Endothelial cell of umbilical vein (primary cell): ENCODE measurements at regions not wholly inside any gene's neighbourhood (a gene's known extent, or its start where the extent isn't known, plus 50 kb on each side); places are given as distances from the start of the nearest gene placed in this dataset.

Source experiments
- EZH2 ChIP-seq: IDR thresholded peaks from 2 replicates; pipeline ENCODE4 v1.6.1; 2012; ENCODE audit warnings: borderline replicate concordance, low read depth, mild to moderate bottlenecking, moderate library complexity, low read length, inconsistent platforms; ENCODE audit not compliant: severe bottlenecking
- FOS ChIP-seq: IDR thresholded peaks from 2 replicates; pipeline ENCODE4 v1.6.1; 2011; ENCODE audit warnings: mild to moderate bottlenecking, low read length, moderate library complexity, borderline replicate concordance; ENCODE audit not compliant: insufficient read depth
- JUN ChIP-seq: IDR thresholded peaks from 2 replicates; pipeline ENCODE4 v1.6.1; 2011; ENCODE audit warnings: borderline replicate concordance, low read depth; ENCODE audit not compliant: insufficient read length, insufficient read depth
- MYC ChIP-seq: IDR thresholded peaks from one replicate; pipeline ENCODE4 v1.6.1; 2011; ENCODE audit warnings: mild to moderate bottlenecking, low read depth, low read length
- POLR2A ChIP-seq: IDR thresholded peaks from 2 replicates; pipeline ENCODE4 v1.6.1; 2012; ENCODE audit warnings: low read depth, mild to moderate bottlenecking, control low read depth, low read length
- POLR2AphosphoS5 ChIP-seq: IDR thresholded peaks from 2 replicates; pipeline ENCODE4 v1.6.1; 2012; ENCODE audit warnings: low read depth, mild to moderate bottlenecking, control low read depth, low read length, moderate library complexity; ENCODE audit not compliant: insufficient read depth
- TF ChIP-seq, protein P1 (sequence below), 2 donors: IDR thresholded peaks; 1 replicate in 1 of 2; 2 replicates in 1 of 2; pipeline ENCODE4 v1.5.1; 2011; ENCODE audit warnings: low read length in 2 of 2, mild to moderate bottlenecking in 2 of 2, moderate library complexity in 2 of 2, control low read depth in 1 of 2, inconsistent platforms in 1 of 2, low read depth in 1 of 2; ENCODE audit not compliant: insufficient read depth in 1 of 2; ENCODE audit errors: extremely low read depth in 1 of 2
- TF ChIP-seq, protein P2 (sequence below): IDR thresholded peaks from 2 replicates; pipeline ENCODE4 v1.6.1; 2011; ENCODE audit not compliant: insufficient read depth, insufficient read length

GRCh38 chr14:41498959-41499358 lies 107.7 kb upstream of the LRFN5 start:
- no peak for TF ChIP-seq EZH2
- TF ChIP-seq JUN, result no peak
- TF ChIP-seq POLR2AphosphoS5, result no peak
- TF ChIP-seq, protein P1, sequence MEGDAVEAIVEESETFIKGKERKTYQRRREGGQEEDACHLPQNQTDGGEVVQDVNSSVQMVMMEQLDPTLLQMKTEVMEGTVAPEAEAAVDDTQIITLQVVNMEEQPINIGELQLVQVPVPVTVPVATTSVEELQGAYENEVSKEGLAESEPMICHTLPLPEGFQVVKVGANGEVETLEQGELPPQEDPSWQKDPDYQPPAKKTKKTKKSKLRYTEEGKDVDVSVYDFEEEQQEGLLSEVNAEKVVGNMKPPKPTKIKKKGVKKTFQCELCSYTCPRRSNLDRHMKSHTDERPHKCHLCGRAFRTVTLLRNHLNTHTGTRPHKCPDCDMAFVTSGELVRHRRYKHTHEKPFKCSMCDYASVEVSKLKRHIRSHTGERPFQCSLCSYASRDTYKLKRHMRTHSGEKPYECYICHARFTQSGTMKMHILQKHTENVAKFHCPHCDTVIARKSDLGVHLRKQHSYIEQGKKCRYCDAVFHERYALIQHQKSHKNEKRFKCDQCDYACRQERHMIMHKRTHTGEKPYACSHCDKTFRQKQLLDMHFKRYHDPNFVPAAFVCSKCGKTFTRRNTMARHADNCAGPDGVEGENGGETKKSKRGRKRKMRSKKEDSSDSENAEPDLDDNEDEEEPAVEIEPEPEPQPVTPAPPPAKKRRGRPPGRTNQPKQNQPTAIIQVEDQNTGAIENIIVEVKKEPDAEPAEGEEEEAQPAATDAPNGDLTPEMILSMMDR (IDR thresholded peaks at IDR 0.05; ENCODE audit: extremely low read depth in 1 of 2, insufficient read depth in 1 of 2, low read depth in 1 of 2, low read length in 2 of 2), result no peak
- TF ChIP-seq, protein P2, sequence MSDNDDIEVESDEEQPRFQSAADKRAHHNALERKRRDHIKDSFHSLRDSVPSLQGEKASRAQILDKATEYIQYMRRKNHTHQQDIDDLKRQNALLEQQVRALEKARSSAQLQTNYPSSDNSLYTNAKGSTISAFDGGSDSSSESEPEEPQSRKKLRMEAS, result no peak
- no peak for TF ChIP-seq POLR2A
- TF ChIP-seq MYC, result no peak
- TF ChIP-seq FOS, result no peak
